KOPT-K1 (cell line): ENCODE measurements at regions not wholly inside any gene's neighbourhood (a gene's known extent, or its start where the extent isn't known, plus 50 kb on each side); places are given as distances from the start of the nearest gene placed in this dataset.
"Not testable (repeated sequence)": the region's sequence is repeated elsewhere in the genome, so short reads cannot be mapped to it uniquely, and the experiment has no call there.

Experiments
- H3K27ac ChIP-seq: fragments of 200-600 bp; sonication (generic); 2 replicates; pipeline ENCODE4 v1.5.1; 2016; ENCODE audit warnings: antibody characterized with exemption, mild to moderate bottlenecking, low read depth, low read length; ENCODE audit not compliant: poor library complexity, severe bottlenecking
- H3K36me3 ChIP-seq: fragments of 200-600 bp; sonication (generic); 2 replicates; pipeline ENCODE4 v1.5.1; 2017; ENCODE audit warnings: antibody characterized with exemption, mild to moderate bottlenecking, low read length, moderate library complexity; ENCODE audit not compliant: insufficient read depth
- H3K9me3 ChIP-seq: fragments of 200-600 bp; sonication (generic); 2 replicates; pipeline ENCODE4 v1.5.1; 2017; ENCODE audit warnings: antibody characterized with exemption, low read length, mild to moderate bottlenecking; ENCODE audit not compliant: insufficient read depth, poor library complexity, severe bottlenecking

DNA sequence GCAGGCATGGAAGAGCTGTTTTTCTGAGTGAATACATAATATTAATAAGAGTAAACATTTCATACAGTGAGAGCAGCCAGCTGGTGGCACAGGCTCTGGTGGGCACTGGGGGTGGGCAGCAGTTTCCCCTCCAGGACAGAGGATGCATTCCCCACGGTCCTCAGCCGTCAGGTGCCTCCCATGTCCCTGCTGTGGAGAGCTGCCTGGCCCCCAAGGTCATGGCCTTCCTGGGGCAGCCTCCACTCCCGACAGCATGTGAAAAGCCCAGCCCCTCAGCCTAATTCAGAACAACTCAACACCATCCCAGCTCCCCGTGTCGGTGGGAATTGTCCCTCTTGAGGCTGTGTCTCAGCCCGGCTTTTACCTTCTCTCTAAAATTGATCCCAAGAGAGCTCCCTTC lies 147.4 kb downstream of the GALR1 start:
- Histone ChIP-seq H3K27ac (no peak overlapping the region), H3K9me3 (no peaks in the 10 kb centered on the region), H3K36me3 (no peaks in the 10 kb centered on the region)

DNA sequence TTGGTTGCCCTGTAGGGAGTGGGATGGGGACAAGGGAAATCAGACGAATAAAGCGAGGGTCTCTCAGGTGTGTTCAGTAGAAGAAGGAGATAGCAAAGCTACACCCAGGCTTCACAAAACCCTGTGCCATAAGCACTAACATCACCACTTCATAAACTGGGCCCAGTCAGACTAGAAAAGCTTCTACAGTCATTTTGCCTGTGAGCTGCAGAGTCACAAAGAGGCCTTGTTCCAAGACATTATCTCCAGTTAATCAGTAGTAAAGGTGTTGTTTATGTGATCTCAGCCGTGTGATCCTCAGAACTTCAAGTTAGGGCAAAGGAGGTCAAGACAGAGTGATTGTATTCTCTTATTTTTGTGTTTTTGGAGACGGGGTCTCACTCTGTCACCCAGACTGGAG lies 148.0 kb downstream of the GALR1 start:
- Histone ChIP-seq H3K36me3 (no peaks in the 10 kb centered on the region), H3K9me3 (no peaks in the 10 kb centered on the region), H3K27ac (no peak overlapping the region)

DNA sequence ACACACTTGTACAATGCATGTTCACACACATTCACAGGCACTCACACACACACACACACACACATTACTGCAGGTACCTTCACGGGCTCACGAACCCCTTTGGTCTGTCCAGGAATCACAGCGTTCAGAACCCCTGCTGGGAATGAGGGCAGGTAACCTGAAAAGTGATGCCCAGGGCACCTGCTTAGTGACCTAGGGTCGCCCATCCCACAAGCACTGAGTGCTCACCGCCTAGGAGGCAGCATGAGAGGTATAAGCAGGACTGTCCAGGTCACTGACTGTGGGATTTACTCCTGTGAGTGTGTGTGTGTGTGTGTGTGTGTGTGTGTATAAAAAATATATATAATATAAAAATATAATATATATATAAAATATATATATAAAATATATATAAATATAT lies 150.9 kb downstream of the GALR1 start:
- no peak overlapping the region for H3K27ac ChIP-seq
- no peaks in the 10 kb centered on the region for H3K9me3 ChIP-seq
- no peaks in the 10 kb centered on the region for H3K36me3 ChIP-seq

DNA sequence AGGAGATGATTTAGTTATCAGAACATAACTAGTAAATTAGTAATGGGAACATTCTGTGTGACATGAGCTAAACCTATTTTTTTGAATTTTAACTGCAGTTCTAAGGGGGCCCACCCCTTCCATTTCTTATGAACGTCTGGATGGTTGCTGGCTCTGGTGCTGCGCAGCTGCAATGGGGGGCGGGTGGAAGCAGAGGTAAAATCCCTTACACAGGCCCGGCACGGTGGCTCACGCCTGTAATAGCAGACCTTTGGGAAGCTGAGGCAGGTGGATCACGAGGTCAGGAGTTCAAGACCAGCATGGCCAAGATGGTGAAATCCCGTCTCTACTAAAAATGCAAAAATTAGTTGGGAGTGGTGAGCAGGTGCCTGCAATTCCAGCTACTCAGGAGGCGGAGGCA lies 151.5 kb downstream of the GALR1 start:
- Histone ChIP-seq H3K27ac (no peak overlapping the region), H3K36me3 (no peaks in the 10 kb centered on the region), H3K9me3 (no peaks in the 10 kb centered on the region)

DNA sequence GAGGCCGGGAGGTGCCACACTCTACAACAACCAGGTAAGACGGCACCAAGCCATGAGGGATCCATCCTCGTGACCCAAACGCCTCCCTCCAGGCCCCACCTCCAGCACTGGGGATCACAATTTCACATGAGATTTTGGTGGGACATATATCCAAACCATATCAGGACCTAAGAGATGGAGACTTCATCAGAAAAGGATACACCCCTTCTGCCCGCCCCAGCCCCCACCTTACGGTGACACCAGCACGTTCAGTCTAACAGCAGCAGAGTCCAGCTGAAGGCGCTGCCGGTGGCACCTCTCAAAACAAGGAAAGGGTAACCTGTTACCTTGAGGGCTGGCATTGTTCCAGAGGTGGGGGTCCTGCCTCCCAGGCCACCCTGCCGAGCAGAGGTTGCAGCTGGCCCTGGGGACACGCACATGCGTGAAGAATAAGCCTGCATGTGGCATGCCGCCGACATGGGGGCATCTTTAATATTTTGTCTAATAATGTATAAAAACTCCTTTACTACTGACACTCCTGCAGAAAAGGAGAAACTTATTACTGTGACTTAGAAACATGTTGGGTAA lies 154.4 kb downstream of the GALR1 start:
- no peaks in the 10 kb centered on the region for H3K36me3 ChIP-seq
- no peaks in the 10 kb centered on the region for H3K9me3 ChIP-seq
- H3K27ac ChIP-seq, result no peak overlapping the region

DNA sequence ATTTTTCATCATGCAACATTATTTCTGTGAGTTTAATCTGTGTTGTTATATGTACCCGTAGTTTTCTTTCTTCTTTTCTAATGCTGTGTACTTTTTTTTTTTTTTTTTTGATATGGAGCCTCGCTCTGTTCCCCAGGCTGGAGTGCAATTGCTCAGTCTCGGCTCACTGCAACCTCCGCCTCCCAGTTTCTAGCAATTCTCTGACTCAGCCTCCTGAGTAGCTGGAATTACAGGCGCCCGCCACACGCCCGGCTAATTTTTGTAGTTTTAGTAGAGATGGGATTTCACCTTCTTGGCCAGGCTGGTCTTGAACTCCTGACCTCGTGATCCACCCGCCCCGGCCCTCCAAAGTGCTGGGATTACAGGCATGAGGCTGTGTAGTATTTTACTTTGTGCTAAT lies 155.4 kb downstream of the GALR1 start:
- no peaks in the 10 kb centered on the region for H3K36me3 ChIP-seq
- H3K27ac ChIP-seq, result no peak overlapping the region
- H3K9me3 ChIP-seq, result no peaks in the 10 kb centered on the region

DNA sequence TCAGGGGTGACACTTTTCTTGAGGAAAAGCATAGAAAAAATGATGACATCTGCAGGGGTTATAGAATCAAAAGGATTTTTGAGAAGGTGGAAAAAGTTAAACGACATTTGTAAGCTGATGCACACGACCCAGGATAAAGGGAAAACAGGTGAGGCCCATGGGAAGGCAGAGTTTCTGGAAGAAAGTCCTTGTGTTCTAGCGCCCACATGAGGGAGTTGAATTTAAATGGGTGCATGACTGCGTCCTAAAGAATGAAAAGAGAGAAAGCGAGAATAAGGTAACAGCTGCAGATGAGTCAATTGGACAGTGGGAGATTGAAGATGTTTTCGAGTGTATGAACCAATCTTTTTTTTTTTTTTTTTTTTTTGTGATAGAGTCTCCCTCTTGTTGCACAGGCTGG lies 158.1 kb downstream of the GALR1 start:
- Histone ChIP-seq H3K36me3 (no peaks in the 10 kb centered on the region), H3K27ac (no peak overlapping the region), H3K9me3 (no peaks in the 10 kb centered on the region)

DNA sequence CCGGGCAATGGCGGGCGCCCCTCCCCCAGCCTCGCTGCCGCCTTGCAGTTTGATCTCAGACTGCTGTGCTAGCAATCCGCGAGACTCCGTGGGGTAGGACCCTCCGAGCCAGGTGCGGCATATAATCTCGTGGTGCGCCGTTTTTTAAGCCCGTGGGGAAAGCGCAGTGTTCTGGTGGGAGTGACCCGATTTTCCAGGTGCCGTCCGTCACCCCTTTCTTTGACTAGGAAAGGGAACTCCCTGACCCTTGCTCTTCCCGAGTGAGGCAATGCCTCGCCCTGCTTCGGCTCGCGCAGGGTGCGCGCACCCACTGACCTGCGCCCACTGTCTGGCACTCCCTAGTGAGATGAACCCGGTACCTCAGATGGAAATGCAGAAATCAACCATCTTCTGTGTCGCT lies 171.9 kb downstream of the GALR1 start:
- not testable (repeated sequence) for H3K9me3 ChIP-seq, H3K36me3 ChIP-seq, H3K27ac ChIP-seq

DNA sequence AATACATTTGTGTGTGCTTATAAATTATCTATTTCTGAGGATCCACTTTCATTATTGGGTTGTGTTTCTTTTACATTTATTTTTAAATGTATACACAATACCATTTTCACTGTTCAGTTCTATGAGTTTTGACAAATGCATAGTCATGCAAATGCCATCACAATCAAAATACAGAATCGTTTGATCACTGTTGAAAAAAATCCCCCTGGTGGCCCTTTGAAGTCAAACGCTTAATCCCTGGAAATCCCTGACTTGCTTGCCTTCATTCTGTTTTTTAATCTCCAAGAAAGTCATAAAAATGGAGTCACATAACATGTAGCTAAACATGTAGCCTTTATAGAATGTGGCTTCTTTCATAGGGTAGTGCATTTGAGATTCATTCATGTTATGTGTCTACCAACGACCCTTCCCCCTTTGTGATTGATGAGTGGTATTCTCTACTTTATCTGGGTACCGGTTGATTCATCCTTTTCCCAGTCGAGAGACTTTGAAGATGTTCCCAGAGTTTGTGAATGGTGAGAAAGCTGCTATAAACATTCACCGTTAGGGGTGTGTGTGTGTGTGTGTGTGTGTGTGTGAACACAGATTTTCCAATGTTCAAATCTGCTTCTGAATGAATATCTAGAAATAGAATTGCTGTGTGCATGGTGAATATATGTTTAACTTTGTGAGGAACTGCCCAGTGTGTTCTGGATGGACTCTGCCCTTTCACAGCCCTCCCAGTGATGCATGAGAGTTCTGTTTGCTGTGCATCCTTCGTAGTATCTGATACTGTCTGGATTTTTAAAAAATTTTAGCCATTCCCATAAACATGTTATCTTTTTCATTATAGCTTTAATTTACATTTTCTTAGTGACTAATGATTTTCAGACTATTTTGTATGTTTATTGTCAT lies 173.6 kb downstream of the GALR1 start:
- H3K36me3 ChIP-seq, result no peaks in the 10 kb centered on the region
- no peak overlapping the region for H3K27ac ChIP-seq
- H3K9me3 ChIP-seq, result no peaks in the 10 kb centered on the region

DNA sequence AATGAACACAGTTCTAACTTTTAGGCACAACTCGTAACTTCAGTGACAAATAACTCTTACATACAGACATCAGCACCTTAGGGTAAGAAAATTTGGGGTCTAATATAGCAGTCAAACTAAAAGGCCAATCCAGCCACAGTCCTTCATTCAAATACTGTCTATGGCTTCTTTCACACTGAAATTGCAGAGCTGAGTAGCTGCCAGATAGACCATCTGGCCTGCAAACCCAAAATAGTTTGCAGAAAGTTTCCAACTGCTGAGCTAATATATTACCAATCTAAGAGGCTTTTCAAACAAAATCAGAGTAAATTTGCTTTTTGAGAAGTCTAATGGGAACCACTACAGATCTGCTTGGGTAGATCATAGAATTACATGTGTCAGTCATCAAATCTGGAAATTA lies 183.4 kb downstream of the GALR1 start:
- Histone ChIP-seq H3K27ac (no peak overlapping the region), H3K9me3 (no peaks in the 10 kb centered on the region), H3K36me3 (no peaks in the 10 kb centered on the region)

DNA sequence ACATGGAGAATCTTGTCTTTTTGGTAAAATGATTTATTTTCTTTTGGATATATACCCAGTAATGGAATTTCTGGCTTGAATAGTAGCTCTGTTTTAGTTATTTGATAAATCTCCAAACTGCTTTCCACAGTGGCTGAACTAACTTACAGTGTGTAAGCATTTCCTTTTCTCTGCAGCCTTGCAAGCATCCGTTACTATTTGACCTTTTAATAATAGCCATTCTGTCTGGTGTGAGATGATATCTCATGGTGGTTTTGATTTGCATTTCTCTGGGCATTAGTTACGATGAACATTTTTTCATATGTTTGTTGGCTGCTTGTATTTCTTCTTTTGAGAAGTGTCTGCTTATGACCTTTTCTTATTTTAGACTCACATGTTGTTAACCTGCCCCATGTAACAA lies 190.2 kb downstream of the GALR1 start:
- Histone ChIP-seq H3K9me3 (no peaks in the 10 kb centered on the region), H3K36me3 (no peaks in the 10 kb centered on the region), H3K27ac (no peak overlapping the region)

DNA sequence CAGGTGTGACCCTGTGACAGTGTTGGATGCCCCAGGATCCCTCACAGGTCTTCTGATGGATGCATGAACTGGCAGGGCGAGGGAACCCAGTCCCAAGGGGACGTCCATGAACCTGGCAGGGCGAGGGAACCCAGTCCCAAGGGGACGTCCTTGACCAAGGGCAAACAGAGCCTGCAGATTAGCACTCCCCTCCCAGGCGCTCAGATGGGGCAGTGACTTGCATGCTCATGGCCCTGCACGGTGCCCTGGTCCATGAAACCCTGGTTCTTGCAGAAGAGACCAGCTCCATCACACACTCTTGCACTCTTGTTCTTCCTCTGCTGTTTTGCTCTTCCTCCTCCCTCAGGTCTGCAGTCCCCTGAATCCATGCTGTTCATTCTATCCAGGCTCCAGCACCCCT lies 192.7 kb downstream of the GALR1 start:
- no peaks in the 10 kb centered on the region for H3K36me3 ChIP-seq
- no peak overlapping the region for H3K27ac ChIP-seq
- no peaks in the 10 kb centered on the region for H3K9me3 ChIP-seq

DNA sequence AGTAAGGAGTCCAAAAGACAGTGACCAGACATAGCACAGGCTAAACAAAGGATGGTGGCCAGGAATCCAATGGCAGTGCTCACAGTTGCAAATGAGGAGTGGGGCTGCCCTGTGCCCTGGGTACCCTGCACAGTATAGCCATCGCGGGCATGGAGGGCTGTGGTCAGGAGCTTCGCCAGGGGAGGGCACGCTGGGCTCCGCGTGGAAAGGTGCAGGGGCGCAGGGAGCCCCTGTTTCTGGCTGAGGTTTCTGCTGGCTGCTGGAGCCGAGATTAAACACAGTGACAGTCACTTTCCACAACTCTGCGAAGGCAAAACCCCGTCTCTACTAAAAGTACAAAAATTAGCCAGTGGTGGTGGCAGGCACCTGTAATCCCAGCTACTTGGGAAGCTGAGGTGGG lies 194.7 kb downstream of the GALR1 start:
- Histone ChIP-seq H3K27ac (no peak overlapping the region), H3K9me3 (no peaks in the 10 kb centered on the region), H3K36me3 (no peaks in the 10 kb centered on the region)

DNA sequence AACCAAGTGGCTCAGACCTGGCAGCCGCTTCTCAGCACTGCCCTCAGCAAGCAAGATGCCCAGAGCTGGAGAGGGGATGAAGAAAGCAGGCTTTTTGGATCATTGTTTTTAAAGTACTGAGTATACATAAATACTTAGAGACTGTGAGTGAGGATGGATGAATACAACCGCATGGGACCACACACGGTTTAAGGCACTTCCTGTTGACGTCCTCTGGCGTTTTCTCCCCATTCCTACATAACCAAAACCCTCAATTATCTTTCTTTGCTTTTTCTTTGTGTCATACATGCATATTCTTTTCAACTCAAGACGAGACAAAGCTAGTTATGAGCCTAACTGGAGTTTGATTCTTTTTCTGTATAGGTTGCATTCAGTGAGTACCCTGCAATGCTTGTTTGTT lies 198.4 kb downstream of the GALR1 start:
- no peak overlapping the region for H3K27ac ChIP-seq
- H3K36me3 ChIP-seq, result no peaks in the 10 kb centered on the region
- no peaks in the 10 kb centered on the region for H3K9me3 ChIP-seq

DNA sequence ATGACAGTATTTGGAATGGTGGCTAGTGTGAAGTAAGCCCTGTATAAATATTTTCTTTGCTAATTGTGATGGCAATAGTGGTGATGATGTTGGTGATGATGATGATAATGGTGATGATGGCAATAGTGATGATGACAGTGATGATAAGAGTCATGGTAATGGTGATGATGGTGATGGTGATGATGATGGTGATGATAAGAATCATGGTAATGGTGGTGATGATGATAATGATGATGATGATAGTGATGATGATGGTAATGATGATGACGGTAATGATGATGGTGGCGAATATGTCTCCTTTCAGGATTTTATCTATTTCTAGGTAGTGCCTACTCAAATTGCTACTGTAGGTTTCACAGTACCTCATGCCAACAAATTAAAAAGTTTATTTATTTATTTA lies 205.4 kb downstream of the GALR1 start:
- Histone ChIP-seq H3K36me3 (no peaks in the 10 kb centered on the region), H3K27ac (no peak overlapping the region), H3K9me3 (no peaks in the 10 kb centered on the region)

DNA sequence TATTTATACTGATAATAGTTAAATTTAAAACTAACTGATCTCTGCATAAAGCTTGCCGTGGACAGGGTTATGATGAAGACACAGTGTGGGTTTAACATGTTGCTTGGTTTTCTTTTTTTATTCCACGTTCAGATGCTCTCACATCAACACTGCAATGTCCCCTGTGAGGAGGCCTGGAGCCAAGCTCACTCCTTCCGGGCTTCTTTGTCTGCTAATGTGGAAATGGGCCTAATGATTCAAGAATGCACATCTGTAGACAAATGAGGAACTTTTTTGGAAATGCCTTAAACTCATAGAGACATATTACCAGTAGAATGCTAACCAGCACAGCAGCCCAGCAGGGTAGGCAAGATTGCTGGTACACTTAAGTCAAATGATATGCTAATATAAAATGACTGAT lies 208.0 kb downstream of the GALR1 start:
- H3K9me3 ChIP-seq, result no peaks in the 10 kb centered on the region
- no peak overlapping the region for H3K27ac ChIP-seq

More for the DNA sequence above, 208.0 kb downstream of the GALR1 start:
- no peaks in the 10 kb centered on the region for H3K36me3 ChIP-seq
